Peyer's patch (tissue), 4 donors: ENCODE measurements at regions not wholly inside any gene's neighbourhood (a gene's known extent, or its start where the extent isn't known, plus 50 kb on each side); places are given as distances from the start of the nearest gene placed in this dataset.

ENCODE experiments used
- POLR2A ChIP-seq, 2 donors: fragments of 450-650 bp; IDR thresholded peaks; one replicate each; pipeline ENCODE4 v1.5.1; 2017; ENCODE audit warnings: antibody characterized with exemption in 2 of 2, mild to moderate bottlenecking in 2 of 2, moderate library complexity in 2 of 2
- TF ChIP-seq, protein P1 (sequence below), 6 experiments: fragments of 450-650 bp in 4 of 6; fragments of 200-600 bp in 2 of 6; sonication (generic) in 1 of 6; IDR thresholded peaks; one replicate each; pipeline ENCODE4 v1.5.1; 2017 to 2019; ENCODE audit warnings: antibody characterized with exemption in 6 of 6, mild to moderate bottlenecking in 3 of 6, moderate library complexity in 1 of 6

GRCh38 chr14:76690502-76691105, 70.7 kb upstream of the VASH1 start:
- no peak for TF ChIP-seq POLR2A (IDR thresholded peaks at IDR 0.05)
- TF ChIP-seq, protein P1, sequence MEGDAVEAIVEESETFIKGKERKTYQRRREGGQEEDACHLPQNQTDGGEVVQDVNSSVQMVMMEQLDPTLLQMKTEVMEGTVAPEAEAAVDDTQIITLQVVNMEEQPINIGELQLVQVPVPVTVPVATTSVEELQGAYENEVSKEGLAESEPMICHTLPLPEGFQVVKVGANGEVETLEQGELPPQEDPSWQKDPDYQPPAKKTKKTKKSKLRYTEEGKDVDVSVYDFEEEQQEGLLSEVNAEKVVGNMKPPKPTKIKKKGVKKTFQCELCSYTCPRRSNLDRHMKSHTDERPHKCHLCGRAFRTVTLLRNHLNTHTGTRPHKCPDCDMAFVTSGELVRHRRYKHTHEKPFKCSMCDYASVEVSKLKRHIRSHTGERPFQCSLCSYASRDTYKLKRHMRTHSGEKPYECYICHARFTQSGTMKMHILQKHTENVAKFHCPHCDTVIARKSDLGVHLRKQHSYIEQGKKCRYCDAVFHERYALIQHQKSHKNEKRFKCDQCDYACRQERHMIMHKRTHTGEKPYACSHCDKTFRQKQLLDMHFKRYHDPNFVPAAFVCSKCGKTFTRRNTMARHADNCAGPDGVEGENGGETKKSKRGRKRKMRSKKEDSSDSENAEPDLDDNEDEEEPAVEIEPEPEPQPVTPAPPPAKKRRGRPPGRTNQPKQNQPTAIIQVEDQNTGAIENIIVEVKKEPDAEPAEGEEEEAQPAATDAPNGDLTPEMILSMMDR (IDR thresholded peaks at IDR 0.05) = no peak
